Caco-2 (cell line): ENCODE measurements at regions not wholly inside any gene's neighbourhood (a gene's known extent, or its start where the extent isn't known, plus 50 kb on each side); places are given as distances from the start of the nearest gene placed in this dataset.

Source experiments
- BruUV-seq: library from RNA; stranded (reverse); fragments of 400-500 nt; replicated peaks from 2 replicates; lab custom pipeline; 2021; lab: Mats Ljungman, UMichigan
- CTCF ChIA-PET: fragments of 300-600 bp; sonication (Branson Sonifier 250); formaldehyde crosslinking; loops from one replicate; lab custom pipeline; 2022; ENCODE audit warnings: antibody characterized with exemption; lab: Charles Lee
- POLR2A ChIA-PET: fragments of 300-600 bp; sonication (Branson Sonifier 250); formaldehyde crosslinking; loops from one replicate; lab custom pipeline; 2022; ENCODE audit warnings: antibody characterized with exemption; lab: Charles Lee
- DNase-seq, 2 experiments: peaks; one replicate each; pipeline versions ENCODE4 v3.0.0 to v3.0.0-alpha.2; 2020 to 2022
- H3K27me3 ChIP-seq: replicated peaks from 2 replicates; pipeline ENCODE4 v1.6.0; 2011; ENCODE audit warnings: low read length; ENCODE audit not compliant: control insufficient read depth, insufficient read depth
- H3K36me3 ChIP-seq: 2 replicates; pipeline ENCODE4 v1.5.1; 2011; ENCODE audit warnings: low read length; ENCODE audit not compliant: control insufficient read depth, insufficient read depth
- H3K4me1 ChIP-seq: fragments of 250-450 bp; sonication (Bioruptor Pico); 2 replicates; pipeline ENCODE4 v1.5.1; 2020; ENCODE audit warnings: mild to moderate bottlenecking
- H3K4me3 ChIP-seq: 2 replicates; pipeline ENCODE4 v1.5.1; 2011; ENCODE audit warnings: low read depth, mild to moderate bottlenecking, control low read depth, low read length
- H3K9me3 ChIP-seq: fragments of 250-450 bp; sonication (Bioruptor Pico); 2 replicates; pipeline ENCODE4 v1.5.1; 2020; ENCODE audit warnings: mild to moderate bottlenecking, moderate library complexity
- H3K27ac Mint-ChIP-seq: one replicate; pipeline ENCODE4 v1.8.0; 2022; ENCODE audit warnings: mixed read lengths; ENCODE audit not compliant: unreplicated experiment
- H3K27me3 Mint-ChIP-seq: one replicate; pipeline ENCODE4 v1.8.0; 2022; ENCODE audit warnings: mixed read lengths; ENCODE audit not compliant: insufficient read depth, unreplicated experiment
- H3K36me3 Mint-ChIP-seq: one replicate; pipeline ENCODE4 v1.8.0; 2022; ENCODE audit warnings: mild to moderate bottlenecking, mixed read lengths; ENCODE audit not compliant: insufficient read depth, unreplicated experiment
- H3K4me1 Mint-ChIP-seq: one replicate; pipeline ENCODE4 v1.8.0; 2022; ENCODE audit warnings: low read depth, mixed read lengths; ENCODE audit not compliant: unreplicated experiment
- H3K4me3 Mint-ChIP-seq: one replicate; pipeline ENCODE4 v1.8.0; 2022; ENCODE audit warnings: mild to moderate bottlenecking, moderate library complexity, mixed read lengths; ENCODE audit not compliant: unreplicated experiment
- H3K9me3 Mint-ChIP-seq: one replicate; pipeline ENCODE4 v1.8.0; 2022; ENCODE audit warnings: mixed read lengths; ENCODE audit not compliant: unreplicated experiment
- CTCF ChIP-seq, 2 experiments: fragments of 200-600 bp in 1 of 2; IDR thresholded peaks; 1 replicate in 1 of 2; 2 replicates in 1 of 2; pipeline versions ENCODE4 v1.5.1 to v1.8.0; 2011 to 2022; ENCODE audit warnings: antibody characterized with exemption in 1 of 2, control low read depth in 1 of 2, inconsistent platforms in 1 of 2, low read depth in 1 of 2, low read length in 1 of 2, mild to moderate bottlenecking in 1 of 2, moderate library complexity in 1 of 2; ENCODE audit not compliant: insufficient read depth in 1 of 2, severe bottlenecking in 1 of 2, unreplicated experiment in 1 of 2
- intact Hi-C: fragments of 100-400 bp; cut with micrococcal nuclease; formaldehyde crosslinking; loops from one replicate; pipeline ENCODE4 v1.10.0; 2022; ENCODE audit not compliant: unreplicated experiment

GRCh38 chr13:58843071-58843470, 1211.5 kb downstream of the PCDH17 start:
- H3K4me3 ChIP-seq = no peak overlapping the region
- Mint-ChIP-seq H3K9me3 (peaks cover 20% of the 10 kb centered on the region), H3K36me3 (no peaks in the 10 kb centered on the region), H3K4me1 (no peaks in the 10 kb centered on the region), H3K27ac (no peak overlapping the region), H3K4me3 (no peak overlapping the region), H3K27me3 (no peaks in the 10 kb centered on the region)
- TF ChIP-seq CTCF (IDR thresholded peaks at IDR 0.05; ENCODE audit: insufficient read depth in 1 of 2, low read depth in 1 of 2, low read length in 1 of 2, severe bottlenecking in 1 of 2, unreplicated experiment in 1 of 2) = no peak
- H3K36me3 ChIP-seq = no peaks in the 10 kb centered on the region
- intact Hi-C loops = no loop called here
- H3K4me1 ChIP-seq = no peaks in the 10 kb centered on the region
- ChIA-PET POLR2A (no interaction called here), CTCF (no interaction called here)
- H3K27me3 ChIP-seq = no peaks in the 10 kb centered on the region
- DNase-seq = no peak
- 0 out of 2 replicates have a peak, but pooled peaks cover 4% of the 10 kb centered on the region for H3K9me3 ChIP-seq
- no TSS peak for BruUV-seq

GRCh38 chr13:58843567-58843966, 1212.0 kb downstream of the PCDH17 start:
- no peaks in the 10 kb centered on the region for H3K36me3 Mint-ChIP-seq
- intact Hi-C loops = no loop called here

GRCh38 chr13:58850161-58850560, 1218.6 kb downstream of the PCDH17 start:
- Histone ChIP-seq H3K27me3 (no peaks in the 10 kb centered on the region), H3K36me3 (no peaks in the 10 kb centered on the region), H3K4me1 (no peaks in the 10 kb centered on the region), H3K9me3 (0 out of 2 replicates have a peak, but pooled peaks cover 4% of the 10 kb centered on the region), H3K4me3 (no peak overlapping the region)
- ChIA-PET POLR2A (no interaction called here), CTCF (no interaction called here)
- intact Hi-C loops = no loop called here
- Mint-ChIP-seq H3K36me3 (no peaks in the 10 kb centered on the region), H3K27ac (no peak overlapping the region), H3K27me3 (no peaks in the 10 kb centered on the region), H3K4me1 (peaks cover 7% of the 10 kb centered on the region), H3K9me3 (peaks cover 6% of the 10 kb centered on the region), H3K4me3 (no peak overlapping the region)
- BruUV-seq = no TSS peak
- no peak for DNase-seq
- no peak for TF ChIP-seq CTCF (IDR thresholded peaks at IDR 0.05; ENCODE audit: insufficient read depth in 1 of 2, low read depth in 1 of 2, low read length in 1 of 2, severe bottlenecking in 1 of 2, unreplicated experiment in 1 of 2)

More at GRCh38 chr13:58843567-58843966, 1212.0 kb downstream of the PCDH17 start:
- POLR2A ChIA-PET = no interaction called here
- Histone ChIP-seq H3K4me3 (no peak overlapping the region), H3K27me3 (no peaks in the 10 kb centered on the region), H3K9me3 (0 out of 2 replicates have a peak, but pooled peaks cover 4% of the 10 kb centered on the region), H3K4me1 (no peaks in the 10 kb centered on the region), H3K36me3 (no peaks in the 10 kb centered on the region)
- Mint-ChIP-seq H3K27me3 (no peaks in the 10 kb centered on the region), H3K4me1 (no peaks in the 10 kb centered on the region), H3K27ac (no peak overlapping the region), H3K9me3 (peaks cover 20% of the 10 kb centered on the region), H3K4me3 (no peak overlapping the region)
- CTCF ChIA-PET = no interaction called here
- DNase-seq = no peak
- no peak for TF ChIP-seq CTCF (IDR thresholded peaks at IDR 0.05; ENCODE audit: insufficient read depth in 1 of 2, low read depth in 1 of 2, low read length in 1 of 2, severe bottlenecking in 1 of 2, unreplicated experiment in 1 of 2)
- no TSS peak for BruUV-seq
